H1 (cell line): ENCODE measurements at regions not wholly inside any gene's neighbourhood (a gene's known extent, or its start where the extent isn't known, plus 50 kb on each side); places are given as distances from the start of the nearest gene placed in this dataset.

Source experiments
- SIN3A ChIP-seq, 2 experiments: IDR thresholded peaks in 1 of 2; conservative IDR thresholded peaks in 1 of 2; 2 replicates each; pipeline ENCODE4 v1.6.1; 2011 to 2012; ENCODE audit warnings: low read length in 2 of 2, improper control_type of control experiment in 1 of 2, low read depth in 1 of 2, mild to moderate bottlenecking in 1 of 2

GRCh38 chr14:98965076-98965475 lies 306.9 kb downstream of the BCL11B start (continued):
- TF ChIP-seq SIN3A (conservative IDR thresholded peaks at IDR 0.05 in 1 of 2, IDR thresholded peaks at IDR 0.05 in 1 of 2; ENCODE audit: low read depth in 1 of 2, low read length in 2 of 2) = no peak
